Neural progenitor cell (in vitro differentiated cells): ENCODE measurements at regions not wholly inside any gene's neighbourhood (a gene's known extent, or its start where the extent isn't known, plus 50 kb on each side); places are given as distances from the start of the nearest gene placed in this dataset.

Experiments
- DNase-seq: peaks from one replicate; pipeline ENCODE4 v3.0.0-alpha.2; 2016; ENCODE audit warnings: low spot score
- H2AFZ ChIP-seq: fragments of 200-600 bp; sonication (generic); replicated peaks from 2 replicates; pipeline ENCODE4 v1.6.1; 2016; ENCODE audit warnings: antibody characterized with exemption
- H3F3A ChIP-seq: fragments of 200-600 bp; sonication (generic); 2 replicates; pipeline ENCODE4 v1.6.1; 2016; ENCODE audit warnings: antibody characterized with exemption, low read depth
- H3K27ac ChIP-seq: fragments of 200-600 bp; sonication (generic); 2 replicates; pipeline ENCODE4 v1.5.1; 2016; ENCODE audit warnings: mild to moderate bottlenecking
- H3K27me3 ChIP-seq: fragments of 200-600 bp; sonication (generic); 2 replicates; pipeline ENCODE4 v1.6.1; 2016; ENCODE audit warnings: mild to moderate bottlenecking, moderate library complexity
- H3K36me3 ChIP-seq: fragments of 200-600 bp; sonication (generic); 2 replicates; pipeline ENCODE4 v1.5.1; 2016
- H3K4me1 ChIP-seq: fragments of 200-600 bp; sonication (generic); 2 replicates; pipeline ENCODE4 v1.6.1; 2016; ENCODE audit warnings: mixed run types
- H3K4me2 ChIP-seq: fragments of 200-600 bp; sonication (generic); 2 replicates; pipeline ENCODE4 v1.6.1; 2016
- H3K4me3 ChIP-seq: fragments of 200-600 bp; sonication (generic); 2 replicates; pipeline ENCODE4 v1.5.1; 2016
- H3K79me2 ChIP-seq: fragments of 200-600 bp; sonication (generic); 2 replicates; pipeline ENCODE4 v1.6.1; 2016; ENCODE audit warnings: low read depth
- H3K9ac ChIP-seq: fragments of 200-600 bp; sonication (generic); 2 replicates; pipeline ENCODE4 v1.6.1; 2016
- H3K9me3 ChIP-seq: fragments of 200-600 bp; sonication (generic); 2 replicates; pipeline ENCODE4 v1.5.1; 2016; ENCODE audit warnings: low read depth
- H4K20me1 ChIP-seq: fragments of 200-600 bp; sonication (generic); 2 replicates; pipeline ENCODE4 v1.6.1; 2016; ENCODE audit warnings: low read depth
- H3K27ac Mint-ChIP-seq: 3 replicates; pipeline ENCODE4 v1.8.0; 2021; ENCODE audit warnings: mixed read lengths
- H3K27me3 Mint-ChIP-seq: 2 replicates; pipeline ENCODE4 v1.8.0; 2022; ENCODE audit warnings: low read depth, mild to moderate bottlenecking, inconsistent platforms, moderate library complexity, mixed read lengths; ENCODE audit not compliant: insufficient read depth
- H3K36me3 Mint-ChIP-seq: 3 replicates; pipeline ENCODE4 v1.8.0; 2021; ENCODE audit warnings: mixed read lengths
- H3K4me1 Mint-ChIP-seq: 3 replicates; pipeline ENCODE4 v1.8.0; 2021; ENCODE audit warnings: mixed read lengths
- H3K4me3 Mint-ChIP-seq: 3 replicates; pipeline ENCODE4 v1.8.0; 2021; ENCODE audit warnings: mild to moderate bottlenecking, moderate library complexity, mixed read lengths
- H3K9me3 Mint-ChIP-seq: 3 replicates; pipeline ENCODE4 v1.8.0; 2020; ENCODE audit warnings: mixed read lengths
- CTCF ChIP-seq: fragments of 200-600 bp; sonication (generic); IDR thresholded peaks from 2 replicates; pipeline ENCODE4 v1.5.1; 2017; ENCODE audit warnings: antibody characterized with exemption, mild to moderate bottlenecking
- EZH2 ChIP-seq: fragments of 200-600 bp; sonication (generic); IDR thresholded peaks from 2 replicates; pipeline ENCODE4 v1.6.1; 2017; ENCODE audit warnings: antibody characterized with exemption, mild to moderate bottlenecking, moderate library complexity
- EZH2phosphoT487 ChIP-seq: fragments of 200-600 bp; sonication (generic); IDR thresholded peaks from 2 replicates; pipeline ENCODE4 v1.6.1; 2017; ENCODE audit warnings: antibody characterized with exemption

GRCh38 chrX:39721566-39722279, 376.0 kb downstream of the BCOR start:
- Histone ChIP-seq H3K4me2 (no peak overlapping the region), H2AFZ (no peak overlapping the region), H3K27me3 (no peaks in the 10 kb centered on the region), H3K4me3 (no peak overlapping the region), H3K9ac (no peak overlapping the region), H4K20me1 (no peaks in the 10 kb centered on the region), H3K79me2 (no peaks in the 10 kb centered on the region), H3K9me3 (no peaks in the 10 kb centered on the region), H3K27ac (no peak overlapping the region), H3F3A (peaks cover 2% of the 10 kb centered on the region), H3K4me1 (peaks cover 11% of the 10 kb centered on the region), H3K36me3 (no peaks in the 10 kb centered on the region)
- Mint-ChIP-seq H3K27ac (no peak overlapping the region), H3K36me3 (no peaks in the 10 kb centered on the region), H3K9me3 (peaks cover 6% of the 10 kb centered on the region), H3K4me1 (peaks cover 4% of the 10 kb centered on the region), H3K27me3 (peaks cover 6% of the 10 kb centered on the region), H3K4me3 (no peak overlapping the region)
- no peak for DNase-seq
- TF ChIP-seq EZH2: no peak
- no peak for TF ChIP-seq EZH2phosphoT487
- no peak for TF ChIP-seq CTCF

GRCh38 chrX:39724544-39724943, 373.2 kb downstream of the BCOR start:
- Histone ChIP-seq H3K27ac (no peak overlapping the region), H3F3A (no peaks in the 10 kb centered on the region), H2AFZ (no peak overlapping the region), H3K4me2 (no peak overlapping the region), H3K36me3 (no peaks in the 10 kb centered on the region), H3K9me3 (no peaks in the 10 kb centered on the region), H3K4me1 (peaks cover under 1% of the 10 kb centered on the region), H3K79me2 (no peaks in the 10 kb centered on the region), H4K20me1 (no peaks in the 10 kb centered on the region), H3K27me3 (no peaks in the 10 kb centered on the region), H3K9ac (no peak overlapping the region), H3K4me3 (no peak overlapping the region)
- Mint-ChIP-seq H3K36me3 (no peaks in the 10 kb centered on the region), H3K27ac (no peak overlapping the region), H3K9me3 (peaks cover 10% of the 10 kb centered on the region), H3K27me3 (peaks cover 2% of the 10 kb centered on the region), H3K4me3 (no peak overlapping the region), H3K4me1 (peaks cover 8% of the 10 kb centered on the region)
- no peak for TF ChIP-seq EZH2phosphoT487
- TF ChIP-seq EZH2: no peak
- TF ChIP-seq CTCF: no peak
- no peak for DNase-seq

- peaks cover 8% of the 10 kb centered on the region for H3K4me1 Mint-ChIP-seq
- Histone ChIP-seq H3K4me2 (no peak overlapping the region), H3F3A (peaks cover 4% of the 10 kb centered on the region), H3K4me1 (peaks cover 5% of the 10 kb centered on the region), H3K4me3 (no peak overlapping the region), H3K27ac (no peak overlapping the region), H2AFZ (no peak overlapping the region), H3K36me3 (no peaks in the 10 kb centered on the region), H3K9me3 (no peaks in the 10 kb centered on the region), H3K79me2 (no peaks in the 10 kb centered on the region), H3K27me3 (no peaks in the 10 kb centered on the region), H3K9ac (no peak overlapping the region), H4K20me1 (no peaks in the 10 kb centered on the region)
- no peak overlapping the region for H3K4me3 Mint-ChIP-seq
- peaks cover 8% of the 10 kb centered on the region for H3K9me3 Mint-ChIP-seq
- H3K27me3 Mint-ChIP-seq: peaks cover 2% of the 10 kb centered on the region
- DNase-seq: no peak
- H3K36me3 Mint-ChIP-seq: no peaks in the 10 kb centered on the region
- no peak overlapping the region for H3K27ac Mint-ChIP-seq
- TF ChIP-seq EZH2phosphoT487: no peak
- TF ChIP-seq CTCF: no peak
- TF ChIP-seq EZH2: no peak
Measured at GRCh38 chrX:39725114-39725513, 372.6 kb downstream of the BCOR start.
